GM18498 (cell line): ENCODE measurements at regions not wholly inside any gene's neighbourhood (a gene's known extent, or its start where the extent isn't known, plus 50 kb on each side); places are given as distances from the start of the nearest gene placed in this dataset.

Experiments used
- ATAC-seq: cut with Tn5 transposase; IDR thresholded peaks from one replicate; pipeline ENCODE4 v1.9.1; 2021; ENCODE audit warnings: mild to moderate bottlenecking, moderate library complexity; ENCODE audit not compliant: unreplicated experiment

DNA sequence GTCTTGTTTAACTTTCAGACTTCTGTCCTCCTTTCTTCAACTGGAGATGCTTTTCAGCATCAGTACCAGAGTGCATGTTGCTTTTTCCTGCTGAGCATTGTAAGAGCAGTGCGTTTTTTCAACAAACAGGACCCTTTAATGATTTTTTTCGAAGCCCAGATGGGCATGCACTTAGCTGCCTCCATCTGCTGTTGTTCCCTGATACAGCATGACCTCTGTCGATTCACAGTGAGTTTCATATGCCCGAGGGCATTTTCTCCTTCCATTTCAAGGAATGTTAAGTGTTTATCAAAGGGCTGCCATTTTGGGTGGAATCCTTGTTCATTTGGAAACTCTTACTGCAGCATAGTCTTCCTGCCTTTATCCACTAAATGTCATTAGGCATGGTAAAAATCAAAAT, 428.6 kb downstream of the DTHD1 start:
- ATAC-seq = no peak

DNA sequence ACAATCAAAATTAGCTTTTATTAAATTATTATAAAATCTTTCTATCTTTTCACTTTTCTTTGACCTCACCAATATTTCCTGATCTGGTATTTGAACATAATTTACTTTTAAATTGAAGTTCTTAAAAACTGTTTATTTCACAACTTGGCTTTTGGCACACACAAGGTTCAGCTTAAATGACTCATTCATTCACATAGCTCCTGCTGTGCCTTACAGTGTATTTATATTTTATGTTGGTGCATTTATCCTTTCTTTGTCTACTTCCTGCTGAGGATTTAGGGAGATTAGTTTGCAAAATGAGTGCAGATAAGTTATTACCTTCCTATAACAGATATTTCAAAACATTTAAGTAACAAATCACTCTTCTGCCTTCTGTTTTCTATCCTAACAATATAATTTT, 430.6 kb downstream of the DTHD1 start:
- ATAC-seq = no peak

DNA sequence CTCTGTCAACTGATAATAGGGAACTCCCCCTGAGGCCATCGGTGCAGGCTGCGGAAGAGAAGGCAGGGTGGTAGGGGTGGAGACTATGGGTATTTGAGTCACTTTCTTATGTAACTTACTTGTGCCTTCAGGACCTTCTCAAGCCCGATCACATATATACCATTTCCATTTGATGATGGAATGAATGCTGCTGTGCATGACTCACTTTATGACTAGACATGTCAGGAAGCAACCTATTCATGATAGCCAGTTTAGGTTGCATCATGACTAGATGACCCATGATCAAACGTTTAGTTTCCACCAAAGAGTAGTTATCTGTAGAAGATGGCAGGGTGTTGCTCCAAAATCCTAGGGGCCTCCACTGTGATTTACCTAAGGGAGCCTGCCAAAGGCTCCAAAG, 435.5 kb downstream of the DTHD1 start:
- ATAC-seq = no peak

DNA sequence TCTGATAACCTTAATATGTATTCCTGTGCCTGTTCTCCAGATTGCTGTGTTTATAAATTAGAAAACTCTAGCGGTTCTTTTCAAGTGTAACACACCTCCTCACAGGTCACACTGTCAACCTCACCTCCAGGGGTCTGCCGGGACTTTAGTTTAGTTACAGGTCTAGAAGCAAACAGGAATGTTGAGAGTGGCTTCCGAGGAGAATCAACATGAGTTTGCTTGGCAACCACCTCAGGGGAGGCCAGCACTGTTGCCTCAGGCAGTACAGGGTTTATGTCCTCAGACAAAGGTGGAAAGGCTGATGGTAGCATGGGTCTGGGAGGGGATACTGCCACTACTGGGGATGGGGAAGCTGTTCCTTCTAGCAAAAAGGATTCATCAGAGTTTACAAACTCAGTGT, 438.0 kb downstream of the DTHD1 start:
- no peak for ATAC-seq

DNA sequence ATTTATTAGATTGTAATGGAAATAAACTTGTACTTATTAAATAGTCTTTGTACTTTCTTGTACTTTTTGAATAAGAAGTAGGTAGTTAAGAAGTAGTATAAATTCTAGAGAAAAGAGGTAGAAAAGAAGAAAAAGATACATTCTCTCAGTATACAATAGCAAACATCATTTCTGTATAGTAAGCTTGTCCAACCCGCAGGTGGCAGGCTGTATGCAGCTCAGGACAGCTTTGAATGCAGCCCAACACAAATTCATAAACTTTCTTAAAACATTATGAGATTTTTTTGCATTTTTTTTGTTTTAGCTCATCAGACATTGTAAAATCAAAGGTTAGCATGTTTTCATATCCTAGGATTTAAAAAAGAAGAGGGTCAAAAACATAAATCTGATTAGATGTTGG, 441.6 kb downstream of the DTHD1 start:
- ATAC-seq = no peak

DNA sequence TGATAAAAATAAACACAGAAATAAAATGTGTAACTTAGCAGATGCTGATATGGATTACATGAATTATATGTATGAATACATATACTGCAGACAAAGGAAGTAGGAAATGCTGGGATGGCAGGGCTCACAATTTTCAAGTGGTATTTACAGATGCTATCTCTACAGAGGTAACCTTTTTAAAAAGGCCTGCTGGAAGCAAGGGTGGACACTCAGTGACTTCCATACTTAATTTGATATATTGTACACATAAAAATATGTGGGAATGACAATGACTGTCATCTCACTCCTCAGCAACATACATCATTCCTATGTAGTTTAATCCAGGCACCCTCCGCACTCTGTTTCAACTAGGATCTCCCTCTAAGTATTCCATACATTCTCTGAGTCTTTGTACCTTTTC, 452.9 kb downstream of the DTHD1 start:
- no peak for ATAC-seq

DNA sequence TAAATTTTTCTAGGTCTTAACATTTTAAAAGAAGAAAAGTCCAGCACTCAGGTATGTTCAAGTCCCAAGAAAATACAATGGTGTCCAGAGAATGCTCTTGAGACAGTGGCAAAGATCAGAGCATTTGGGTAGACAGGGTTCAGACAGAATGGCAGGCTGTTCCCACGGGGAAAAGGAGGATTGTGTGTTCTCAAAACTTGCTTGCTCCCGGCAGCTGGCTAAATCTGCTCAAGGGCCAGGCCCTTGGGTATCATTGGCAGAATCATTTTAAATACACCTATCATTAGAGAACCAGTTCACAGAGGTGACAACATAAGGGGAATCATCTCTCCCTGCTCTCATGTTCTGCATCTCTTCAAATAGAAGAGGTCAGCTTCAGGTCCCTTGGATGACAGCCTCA, 456.3 kb downstream of the DTHD1 start:
- ATAC-seq = no peak

DNA sequence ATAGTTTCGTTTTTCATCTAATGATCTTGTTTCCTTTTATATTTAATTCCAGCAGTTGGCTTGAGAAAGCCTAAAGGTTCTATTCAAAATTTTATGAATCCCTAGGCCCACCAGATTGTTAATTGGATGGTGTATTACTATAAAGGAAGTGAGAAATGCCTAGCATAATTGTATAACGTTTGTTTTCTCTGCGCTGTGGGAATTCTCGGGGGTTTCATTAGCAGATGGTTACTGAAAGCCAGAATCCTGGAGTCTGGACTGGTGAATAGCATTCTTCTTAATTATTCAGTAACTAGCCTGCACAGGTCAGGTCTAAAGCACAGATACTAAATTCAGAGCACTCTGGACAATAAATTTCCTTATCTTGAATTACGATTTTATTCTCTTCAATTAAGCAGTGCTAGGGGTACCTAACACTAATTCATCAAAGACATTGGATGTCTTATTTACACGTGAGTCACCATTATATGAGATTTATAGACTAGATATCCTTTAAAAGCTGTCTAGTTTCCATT, 459.4 kb downstream of the DTHD1 start:
- ATAC-seq = no peak

DNA sequence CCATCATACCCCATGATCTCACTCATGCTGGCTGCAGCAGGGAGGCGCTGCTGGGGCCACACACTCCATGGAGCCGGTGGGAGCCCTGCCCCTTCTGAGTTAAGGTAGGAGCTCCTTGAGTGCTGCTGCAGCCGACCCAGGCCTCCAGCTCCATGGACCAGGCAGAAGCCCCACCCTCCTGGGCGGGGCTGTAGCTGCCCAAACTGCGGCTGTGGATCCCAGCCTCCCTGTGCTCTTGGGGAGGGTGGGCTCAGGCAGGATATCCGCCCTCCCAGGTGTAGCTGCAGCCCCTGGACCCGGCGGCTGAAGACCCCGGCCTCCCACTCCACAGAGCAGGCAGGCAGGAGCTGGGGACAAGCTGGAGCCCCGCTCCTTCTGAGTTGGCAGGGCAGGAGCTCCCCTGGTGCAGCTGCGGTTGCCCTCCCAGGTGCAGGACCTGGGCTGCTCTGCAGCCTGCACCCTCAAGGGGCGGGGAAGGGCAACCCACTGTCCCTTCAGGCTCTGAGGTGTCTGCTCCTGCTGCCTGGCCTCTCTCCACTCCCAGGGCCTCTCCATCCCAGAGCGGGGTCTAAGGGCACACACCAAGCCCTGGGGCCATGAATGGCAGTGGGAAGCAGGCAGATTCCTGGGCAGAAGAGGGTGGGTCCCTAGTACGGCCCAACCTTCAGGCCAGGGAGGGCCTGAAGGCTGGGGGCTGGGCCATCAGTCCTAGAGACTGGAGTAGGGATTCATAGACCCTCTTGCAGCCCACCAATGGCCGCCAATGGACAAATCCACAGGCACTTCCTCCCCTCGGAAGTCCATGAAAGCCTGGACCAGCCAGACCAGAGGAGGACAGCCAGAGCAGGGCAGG, 466.1 kb downstream of the DTHD1 start:
- no peak for ATAC-seq

DNA sequence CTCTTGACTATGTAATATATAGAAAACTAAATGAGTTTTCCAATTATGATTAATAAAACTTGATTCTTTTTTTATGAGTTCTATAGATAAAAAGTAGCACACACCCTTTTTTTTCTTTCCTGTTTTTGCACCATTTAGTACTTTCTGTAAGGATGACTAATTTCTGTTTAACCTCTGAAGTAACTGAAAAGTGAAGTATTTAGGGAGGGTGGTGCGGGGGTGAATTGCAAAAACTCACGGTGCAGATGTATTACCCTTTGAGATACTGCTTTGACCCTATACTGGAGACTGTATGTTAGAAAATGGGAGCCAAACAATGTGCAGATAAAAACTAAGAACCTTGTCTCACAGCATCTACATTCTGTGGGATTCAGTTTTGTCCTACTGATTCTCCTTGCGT, 471.6 kb downstream of the DTHD1 start:
- ATAC-seq = no peak

DNA sequence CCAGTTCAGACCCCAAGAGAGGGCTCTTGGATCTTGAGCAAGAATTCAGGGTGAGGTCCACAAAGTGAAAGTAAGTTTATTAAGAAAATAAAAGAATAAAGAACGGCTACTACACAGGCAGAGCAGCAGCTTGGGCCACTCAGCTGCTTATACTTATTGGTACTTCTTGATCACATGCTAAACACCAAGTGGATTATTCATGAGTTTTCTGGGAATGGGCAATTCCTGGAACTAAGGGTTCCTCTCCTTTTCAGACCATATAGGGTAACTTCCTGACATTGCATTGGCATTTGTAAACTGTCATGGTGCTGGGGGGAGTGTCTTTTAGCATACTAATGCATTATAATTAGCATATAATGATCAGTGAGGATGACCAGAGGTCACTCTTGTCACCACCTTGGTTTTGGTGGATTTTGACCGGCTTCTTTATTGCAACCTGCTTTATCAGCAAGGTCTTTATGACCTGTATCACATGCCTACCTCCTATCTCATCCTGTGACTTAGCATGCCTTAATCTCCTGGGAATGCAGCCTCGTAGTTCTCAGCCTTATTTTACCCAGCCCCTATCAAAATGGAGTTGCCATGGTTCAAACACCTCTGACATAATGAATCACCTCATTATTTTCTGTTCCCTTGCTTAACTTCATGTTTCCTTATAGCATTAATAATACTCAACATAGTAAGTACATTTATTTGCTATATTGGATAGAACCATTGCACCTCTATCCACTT, 476.3 kb downstream of the DTHD1 start:
- ATAC-seq = no peak

DNA sequence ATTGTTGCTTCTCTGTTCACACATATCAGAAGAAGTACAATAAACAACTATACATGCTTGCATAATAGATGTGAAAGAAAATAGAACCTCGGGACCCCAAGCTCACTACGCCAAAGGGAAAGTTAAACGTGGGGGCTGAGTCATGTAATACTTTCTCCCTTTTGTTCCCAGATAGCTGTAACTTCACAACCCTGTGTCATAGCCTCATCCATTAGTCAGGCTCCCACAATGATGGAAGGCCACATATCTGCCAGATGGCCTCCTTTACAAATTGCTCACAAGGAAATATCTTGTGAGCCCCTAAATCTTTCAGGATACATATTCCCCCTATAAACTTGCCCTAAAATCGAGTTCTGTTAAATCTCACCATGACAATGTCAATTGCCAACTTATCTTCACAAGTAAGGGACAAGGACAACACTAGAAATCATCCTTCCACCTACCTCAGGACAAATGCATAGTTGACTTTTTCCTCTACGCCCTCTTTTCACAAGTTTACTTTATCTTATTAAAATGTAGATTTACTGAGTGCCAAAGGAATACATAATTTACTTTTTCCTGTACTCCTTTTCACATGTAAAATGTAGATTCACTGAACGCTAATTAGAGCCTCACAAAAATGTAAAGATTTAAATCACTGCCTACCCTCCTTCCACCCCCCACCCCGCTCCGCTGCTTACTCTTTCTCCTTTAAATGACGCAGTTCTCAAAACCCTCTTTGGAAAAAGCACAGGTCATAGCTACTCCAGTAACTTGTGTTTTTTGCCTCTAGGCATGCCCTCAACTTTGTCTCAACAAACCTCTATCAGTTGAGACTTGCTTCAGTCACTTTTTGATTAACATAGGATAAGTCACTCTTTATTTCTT, 477.1 kb downstream of the DTHD1 start:
- ATAC-seq = no peak

DNA sequence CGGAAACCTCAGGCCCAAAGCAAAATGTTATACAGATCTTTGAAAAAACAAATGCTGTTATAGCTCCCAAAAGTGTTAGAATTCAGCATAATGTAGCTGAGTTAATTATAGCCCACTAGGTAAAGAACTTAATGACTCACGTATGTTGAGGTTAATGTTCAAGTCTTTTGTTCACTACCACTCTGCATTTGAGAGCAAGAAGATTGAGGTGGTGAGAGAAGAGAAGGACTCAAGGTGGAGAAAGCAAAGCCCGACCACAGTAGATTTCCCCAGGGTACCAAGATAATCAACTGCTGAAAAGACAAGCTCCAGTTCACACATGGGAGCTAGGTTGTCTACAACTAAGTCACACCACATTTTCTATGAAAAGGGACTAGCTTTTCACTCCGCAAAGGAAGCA, 480.2 kb downstream of the DTHD1 start:
- ATAC-seq = no peak

DNA sequence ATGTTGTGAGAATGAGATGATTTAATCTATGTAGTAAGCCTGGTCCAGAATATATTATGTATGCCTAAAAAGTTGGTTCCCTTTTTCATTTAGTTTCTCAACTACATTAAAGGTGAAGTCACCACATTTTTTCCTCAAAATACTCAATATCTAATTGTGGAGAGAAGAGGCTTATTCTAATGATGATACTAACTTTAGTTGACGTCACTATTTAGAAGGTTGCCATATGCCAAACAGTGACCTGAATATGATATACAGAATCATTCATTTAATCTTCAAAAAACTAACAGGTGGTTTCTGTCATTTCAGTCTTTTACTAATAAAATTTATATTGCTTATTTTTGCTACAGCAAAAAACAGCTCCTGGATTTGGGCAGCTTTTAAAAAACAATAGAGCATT, 480.7 kb upstream of the NWD2 start:
- ATAC-seq = no peak

DNA sequence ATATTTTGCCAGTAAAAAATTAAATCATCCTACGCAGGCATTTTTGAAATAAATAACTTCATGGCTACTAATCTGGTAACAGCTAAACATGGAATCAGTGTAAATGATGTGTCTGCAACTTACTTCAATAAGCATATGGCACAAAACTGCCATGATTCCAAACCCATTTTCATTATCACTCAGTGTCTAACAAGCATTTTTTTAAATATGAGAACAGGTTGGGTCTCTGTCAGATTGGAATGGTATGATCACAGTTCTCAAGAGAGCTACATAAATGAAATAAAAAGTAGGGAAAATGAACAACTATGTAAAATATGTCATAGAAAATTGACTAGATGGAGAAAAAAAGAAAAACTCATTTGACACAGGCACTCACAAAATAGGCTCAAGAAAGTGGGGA, 476.9 kb upstream of the NWD2 start:
- no peak for ATAC-seq

DNA sequence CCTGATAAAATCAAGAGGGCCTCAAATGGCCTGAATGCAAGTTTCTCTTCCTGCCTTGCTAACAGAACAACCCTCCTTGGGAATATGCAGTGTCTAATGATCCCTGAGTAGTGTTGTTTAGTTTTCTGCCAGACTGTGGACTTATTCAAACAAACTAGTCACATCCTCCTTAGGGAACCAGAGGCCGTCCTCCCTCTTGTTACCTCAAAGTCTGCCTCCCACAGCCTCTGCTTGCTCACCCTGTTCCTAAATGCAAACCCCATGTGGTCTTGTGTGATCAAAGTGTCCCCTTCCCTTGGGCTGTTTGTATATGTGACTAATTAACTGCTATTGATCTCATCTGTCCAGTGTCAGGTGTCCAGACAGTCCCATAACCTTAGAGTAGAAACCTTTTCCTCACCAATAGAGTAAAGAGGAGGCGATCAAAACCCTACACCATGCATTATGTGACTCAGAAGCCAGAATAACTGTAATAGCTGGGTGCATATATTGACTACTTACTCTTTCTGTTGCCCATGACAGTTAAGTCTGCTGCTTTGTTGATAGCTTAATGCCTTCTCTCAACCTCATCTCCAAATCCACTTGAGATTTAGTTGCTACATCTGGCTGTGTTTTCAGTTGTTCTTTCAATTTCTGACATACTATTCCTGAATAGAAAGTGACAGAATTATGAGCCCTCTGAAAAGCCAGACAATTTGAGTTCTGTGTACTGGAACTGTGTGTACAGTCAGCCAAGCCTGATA, 473.0 kb upstream of the NWD2 start:
- peak; percentile 54 for ATAC-seq

DNA sequence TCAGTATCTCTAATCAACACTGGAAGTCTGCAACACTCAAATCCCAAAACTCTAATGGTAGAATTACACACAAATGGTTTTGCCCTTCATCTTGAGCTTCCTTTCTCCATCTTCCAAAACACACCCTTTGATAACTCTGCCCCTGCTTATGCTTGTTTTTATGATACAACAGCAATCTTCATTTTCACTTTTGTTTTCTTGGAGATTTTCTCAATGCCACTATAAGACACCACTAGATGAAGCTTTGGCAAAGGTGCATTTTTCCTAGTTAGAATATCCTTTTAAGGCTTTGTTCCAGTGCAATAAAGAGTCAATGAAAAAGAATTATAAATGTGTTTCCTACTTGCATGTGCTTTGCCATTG, 472.4 kb upstream of the NWD2 start:
- peak; percentile 47 for ATAC-seq

DNA sequence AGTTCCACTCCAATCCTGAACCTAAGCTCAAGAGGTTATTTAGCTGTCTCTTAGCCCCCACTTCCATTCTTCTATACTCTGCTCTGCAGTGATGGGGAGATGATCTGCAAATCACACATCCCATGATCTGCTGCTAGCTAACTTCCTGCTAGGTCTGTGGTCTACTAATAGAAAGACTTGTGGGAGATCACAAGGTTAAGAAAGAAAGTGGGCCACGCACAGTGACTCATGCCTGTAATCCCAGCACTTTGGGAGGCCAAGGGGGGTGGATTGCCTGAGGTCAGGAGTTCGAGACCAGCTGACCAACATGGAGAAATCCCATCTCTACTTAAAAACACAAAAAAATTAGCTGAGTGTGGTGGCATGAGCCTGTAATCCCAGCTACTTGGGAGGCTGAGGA, 471.1 kb upstream of the NWD2 start:
- no peak for ATAC-seq

DNA sequence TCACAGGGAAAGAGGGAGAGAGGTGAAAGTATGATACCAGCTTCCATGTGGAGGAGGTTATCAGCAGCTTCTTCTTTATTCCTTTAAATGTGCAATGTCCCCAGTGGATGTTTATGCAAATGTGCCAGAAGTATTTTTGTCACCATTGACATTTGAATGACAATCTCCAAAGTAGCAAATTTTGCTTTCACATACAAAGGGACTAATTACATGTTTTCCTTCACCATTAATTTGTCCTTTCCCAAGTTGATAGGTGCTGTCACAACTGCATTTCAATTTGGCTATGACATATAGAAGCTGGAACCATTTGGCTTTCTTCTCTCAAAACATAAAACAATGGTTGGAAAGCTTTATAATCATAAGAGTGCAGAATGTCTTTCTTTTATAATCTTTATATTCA, 469.0 kb upstream of the NWD2 start:
- no peak for ATAC-seq

DNA sequence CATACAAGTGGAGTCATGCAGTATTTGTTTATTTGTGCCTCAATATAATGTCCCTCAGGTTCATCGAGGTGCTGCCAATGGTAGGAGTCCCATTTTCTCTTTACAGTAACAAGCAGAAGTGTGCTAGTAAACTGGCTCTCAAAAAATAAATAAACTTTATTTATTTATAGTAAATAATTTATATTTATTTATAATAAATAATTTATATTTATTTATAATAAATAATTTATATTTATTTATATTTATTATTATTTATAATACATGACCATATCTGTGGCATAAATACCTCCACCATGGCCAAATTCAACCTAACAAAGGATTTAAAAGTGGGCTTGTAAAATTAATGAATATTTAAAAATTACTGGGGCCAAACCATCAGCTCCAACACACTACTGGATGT, 464.9 kb upstream of the NWD2 start:
- no peak for ATAC-seq

DNA sequence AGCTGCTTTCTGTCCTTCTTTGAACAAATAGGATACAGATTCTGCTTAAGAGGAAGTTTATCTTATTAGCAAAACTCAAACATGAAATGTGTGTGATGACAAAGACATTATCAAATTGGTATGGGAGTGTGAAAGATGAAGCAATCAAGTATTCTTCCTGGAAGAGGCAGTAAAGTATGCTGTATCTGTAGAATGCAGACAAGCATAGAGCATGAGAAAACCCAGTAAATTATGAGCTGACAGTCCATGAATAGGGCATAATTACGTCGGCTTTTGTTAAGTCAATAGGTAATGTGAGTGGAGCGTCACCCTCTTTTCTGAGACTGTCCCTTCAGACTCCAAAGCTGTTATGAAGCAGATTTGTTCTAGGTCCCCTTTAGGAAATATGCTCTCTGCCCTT, 458.6 kb upstream of the NWD2 start:
- no peak for ATAC-seq
